ENCODE measurements at regions not wholly inside any gene's neighbourhood (a gene's known extent, or its start where the extent isn't known, plus 50 kb on each side); places are given as distances from the start of the nearest gene placed in this dataset.

DNA sequence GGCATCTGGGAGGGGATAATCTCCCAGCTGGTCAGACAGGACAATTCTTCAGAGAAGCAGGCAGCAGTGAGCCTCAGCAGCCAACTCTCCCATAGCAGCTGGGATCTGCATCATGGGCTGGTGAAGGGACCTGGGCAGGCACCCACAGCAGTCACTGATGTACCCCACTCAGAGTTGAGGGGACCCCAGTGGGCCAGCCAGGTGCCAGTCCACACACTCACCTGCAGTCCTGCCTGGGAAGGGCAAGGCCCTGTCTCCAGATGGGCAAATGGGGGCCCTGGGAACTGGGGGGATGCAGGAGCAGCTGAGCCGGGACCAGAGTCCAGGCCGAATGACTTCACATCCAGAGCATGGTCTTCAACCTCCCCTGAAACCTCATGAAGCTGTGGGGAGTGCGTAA lies 170.4 kb downstream of the ZFP36L2 start:
- no peak overlapping the region for H3K9ac ChIP-seq (ENCODE audit: low read depth in 1 of 2, low read length in 2 of 2)
- no peaks in the 10 kb centered on the region for H3K36me3 ChIP-seq (ENCODE audit: control insufficient read depth in 4 of 4, insufficient read depth in 3 of 4, low read depth in 1 of 4, low read length in 3 of 4)
- H3K4me1 ChIP-seq (ENCODE audit: control insufficient read depth in 4 of 4, insufficient read depth in 4 of 4, low read length in 3 of 4): peaks cover 2 to 23% (median 16%) of the 10 kb centered on the region in 4 donors
- TF ChIP-seq TAF1 (conservative IDR thresholded peaks at IDR 0.05) (no peak), JUND (IDR thresholded peaks at IDR 0.05) (no peak), RXRA (IDR thresholded peaks at IDR 0.05) (no peak), GABPA (IDR thresholded peaks at IDR 0.05 in 1 of 2, conservative IDR thresholded peaks at IDR 0.05 in 1 of 2) (no peak), FOXA2 (IDR thresholded peaks at IDR 0.05) (no peak), ZBTB33 (IDR thresholded peaks at IDR 0.05) (no peak)
- TF ChIP-seq, protein P1, sequence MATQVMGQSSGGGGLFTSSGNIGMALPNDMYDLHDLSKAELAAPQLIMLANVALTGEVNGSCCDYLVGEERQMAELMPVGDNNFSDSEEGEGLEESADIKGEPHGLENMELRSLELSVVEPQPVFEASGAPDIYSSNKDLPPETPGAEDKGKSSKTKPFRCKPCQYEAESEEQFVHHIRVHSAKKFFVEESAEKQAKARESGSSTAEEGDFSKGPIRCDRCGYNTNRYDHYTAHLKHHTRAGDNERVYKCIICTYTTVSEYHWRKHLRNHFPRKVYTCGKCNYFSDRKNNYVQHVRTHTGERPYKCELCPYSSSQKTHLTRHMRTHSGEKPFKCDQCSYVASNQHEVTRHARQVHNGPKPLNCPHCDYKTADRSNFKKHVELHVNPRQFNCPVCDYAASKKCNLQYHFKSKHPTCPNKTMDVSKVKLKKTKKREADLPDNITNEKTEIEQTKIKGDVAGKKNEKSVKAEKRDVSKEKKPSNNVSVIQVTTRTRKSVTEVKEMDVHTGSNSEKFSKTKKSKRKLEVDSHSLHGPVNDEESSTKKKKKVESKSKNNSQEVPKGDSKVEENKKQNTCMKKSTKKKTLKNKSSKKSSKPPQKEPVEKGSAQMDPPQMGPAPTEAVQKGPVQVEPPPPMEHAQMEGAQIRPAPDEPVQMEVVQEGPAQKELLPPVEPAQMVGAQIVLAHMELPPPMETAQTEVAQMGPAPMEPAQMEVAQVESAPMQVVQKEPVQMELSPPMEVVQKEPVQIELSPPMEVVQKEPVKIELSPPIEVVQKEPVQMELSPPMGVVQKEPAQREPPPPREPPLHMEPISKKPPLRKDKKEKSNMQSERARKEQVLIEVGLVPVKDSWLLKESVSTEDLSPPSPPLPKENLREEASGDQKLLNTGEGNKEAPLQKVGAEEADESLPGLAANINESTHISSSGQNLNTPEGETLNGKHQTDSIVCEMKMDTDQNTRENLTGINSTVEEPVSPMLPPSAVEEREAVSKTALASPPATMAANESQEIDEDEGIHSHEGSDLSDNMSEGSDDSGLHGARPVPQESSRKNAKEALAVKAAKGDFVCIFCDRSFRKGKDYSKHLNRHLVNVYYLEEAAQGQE (IDR thresholded peaks at IDR 0.05): no peak
- H3K27me3 ChIP-seq (ENCODE audit: control insufficient read depth in 4 of 4, insufficient read depth in 4 of 4, low read length in 3 of 4): no peaks in the 10 kb centered on the region
- no peak overlapping the region for H3K27ac ChIP-seq (ENCODE audit: low read depth in 1 of 2, low read length in 2 of 2)
- no peaks in the 10 kb centered on the region for H3K9me3 ChIP-seq (ENCODE audit: control insufficient read depth in 4 of 4, low read length in 3 of 4)
- 64% methylated on average over 3 of the region's 3 CpGs for WGBS
- no peak for DNase-seq (ENCODE audit: low spot score)
- H3K4me3 ChIP-seq (ENCODE audit: low read depth in 1 of 3, low read length in 3 of 3): no peak overlapping the region

DNA sequence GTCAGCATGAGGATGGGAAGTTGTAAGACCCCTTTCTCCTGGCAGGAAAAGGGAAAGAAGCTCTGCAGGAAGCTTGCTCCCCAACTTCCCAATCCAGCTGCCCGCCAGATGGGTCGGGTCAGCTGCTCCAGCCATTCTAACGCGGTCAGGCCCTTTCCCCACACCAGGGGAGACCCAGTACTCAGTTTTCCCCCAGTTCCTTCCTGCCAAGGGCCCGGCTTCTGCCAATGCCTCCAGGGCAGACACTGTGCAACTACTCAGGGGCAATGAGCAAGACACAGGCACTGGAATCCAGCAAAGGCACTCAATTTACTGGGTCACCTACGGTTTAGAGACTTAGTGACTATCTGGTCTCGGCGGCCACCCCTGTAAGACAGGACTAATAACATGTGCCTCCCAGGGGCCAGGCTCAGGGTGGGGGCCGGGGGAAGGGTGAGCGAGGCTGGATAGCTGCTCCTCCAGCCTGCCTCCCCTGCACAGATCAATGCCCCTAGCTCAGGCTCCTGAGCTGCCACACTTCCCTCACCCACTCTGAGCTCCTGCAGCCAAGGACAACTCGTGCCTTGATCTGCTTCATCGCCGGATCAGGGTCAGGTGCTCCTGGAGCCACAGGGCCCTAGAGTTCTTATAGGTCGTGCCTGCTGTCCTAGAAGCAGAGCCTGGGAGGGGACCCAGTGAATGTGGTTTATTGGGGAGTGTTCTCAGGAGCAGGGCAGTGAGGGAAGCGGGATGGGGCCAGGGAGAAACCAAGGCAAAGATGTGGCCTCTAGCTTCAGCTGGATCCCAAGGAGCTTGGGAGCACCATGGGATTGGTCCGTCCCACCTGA lies 171.1 kb downstream of the ZFP36L2 start:
- no peak overlapping the region for H3K9ac ChIP-seq (ENCODE audit: low read depth in 1 of 2, low read length in 2 of 2)
- peaks cover 2 to 23% (median 16%) of the 10 kb centered on the region in 4 donors for H3K4me1 ChIP-seq (ENCODE audit: control insufficient read depth in 4 of 4, insufficient read depth in 4 of 4, low read length in 3 of 4)
- no peak for DNase-seq (ENCODE audit: low spot score)
- H3K36me3 ChIP-seq (ENCODE audit: control insufficient read depth in 4 of 4, insufficient read depth in 3 of 4, low read depth in 1 of 4, low read length in 3 of 4): no peaks in the 10 kb centered on the region
- H3K4me3 ChIP-seq (ENCODE audit: low read depth in 1 of 3, low read length in 3 of 3): no peak overlapping the region
- H3K27me3 ChIP-seq (ENCODE audit: control insufficient read depth in 4 of 4, insufficient read depth in 4 of 4, low read length in 3 of 4): no peaks in the 10 kb centered on the region
- no peak overlapping the region for H3K27ac ChIP-seq (ENCODE audit: low read depth in 1 of 2, low read length in 2 of 2)
- H3K9me3 ChIP-seq (ENCODE audit: control insufficient read depth in 4 of 4, low read length in 3 of 4): no peaks in the 10 kb centered on the region
- WGBS: 88% methylated on average over 16 of the region's 16 CpGs
- TF ChIP-seq ZBTB33 (IDR thresholded peaks at IDR 0.05) (no peak), FOXA2 (IDR thresholded peaks at IDR 0.05) (no peak), HNF4A (conservative IDR thresholded peaks at IDR 0.05) (no peak), JUND (IDR thresholded peaks at IDR 0.05) (no peak), GABPA (IDR thresholded peaks at IDR 0.05 in 1 of 2, conservative IDR thresholded peaks at IDR 0.05 in 1 of 2) (no peak), YY1 (IDR thresholded peaks at IDR 0.05) (no peak), NR2F2 (IDR thresholded peaks at IDR 0.05) (no peak), RAD21 (IDR thresholded peaks at IDR 0.05) (no peak), FOXA1 (IDR thresholded peaks at IDR 0.05) (no peak)
- TF ChIP-seq, protein P2, sequence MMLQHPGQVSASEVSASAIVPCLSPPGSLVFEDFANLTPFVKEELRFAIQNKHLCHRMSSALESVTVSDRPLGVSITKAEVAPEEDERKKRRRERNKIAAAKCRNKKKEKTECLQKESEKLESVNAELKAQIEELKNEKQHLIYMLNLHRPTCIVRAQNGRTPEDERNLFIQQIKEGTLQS (IDR thresholded peaks at IDR 0.05): no peak
- TF ChIP-seq, protein P3, sequence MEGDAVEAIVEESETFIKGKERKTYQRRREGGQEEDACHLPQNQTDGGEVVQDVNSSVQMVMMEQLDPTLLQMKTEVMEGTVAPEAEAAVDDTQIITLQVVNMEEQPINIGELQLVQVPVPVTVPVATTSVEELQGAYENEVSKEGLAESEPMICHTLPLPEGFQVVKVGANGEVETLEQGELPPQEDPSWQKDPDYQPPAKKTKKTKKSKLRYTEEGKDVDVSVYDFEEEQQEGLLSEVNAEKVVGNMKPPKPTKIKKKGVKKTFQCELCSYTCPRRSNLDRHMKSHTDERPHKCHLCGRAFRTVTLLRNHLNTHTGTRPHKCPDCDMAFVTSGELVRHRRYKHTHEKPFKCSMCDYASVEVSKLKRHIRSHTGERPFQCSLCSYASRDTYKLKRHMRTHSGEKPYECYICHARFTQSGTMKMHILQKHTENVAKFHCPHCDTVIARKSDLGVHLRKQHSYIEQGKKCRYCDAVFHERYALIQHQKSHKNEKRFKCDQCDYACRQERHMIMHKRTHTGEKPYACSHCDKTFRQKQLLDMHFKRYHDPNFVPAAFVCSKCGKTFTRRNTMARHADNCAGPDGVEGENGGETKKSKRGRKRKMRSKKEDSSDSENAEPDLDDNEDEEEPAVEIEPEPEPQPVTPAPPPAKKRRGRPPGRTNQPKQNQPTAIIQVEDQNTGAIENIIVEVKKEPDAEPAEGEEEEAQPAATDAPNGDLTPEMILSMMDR (IDR thresholded peaks at IDR 0.05; ENCODE audit: low read depth, low read length, missing input control): no peak
- TF ChIP-seq, protein P4, sequence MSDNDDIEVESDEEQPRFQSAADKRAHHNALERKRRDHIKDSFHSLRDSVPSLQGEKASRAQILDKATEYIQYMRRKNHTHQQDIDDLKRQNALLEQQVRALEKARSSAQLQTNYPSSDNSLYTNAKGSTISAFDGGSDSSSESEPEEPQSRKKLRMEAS (IDR thresholded peaks at IDR 0.05): no peak

Measured in liver (tissue), 8 donors.